Retinal pigment epithelial cell (primary cell): ENCODE measurements at regions not wholly inside any gene's neighbourhood (a gene's known extent, or its start where the extent isn't known, plus 50 kb on each side); places are given as distances from the start of the nearest gene placed in this dataset.

Source experiments
- DNase-seq: peaks from one replicate; pipeline ENCODE4 v3.0.0-alpha.2; 2010; ENCODE audit warnings: low read depth
- H3K4me3 ChIP-seq: 2 replicates; pipeline ENCODE4 v1.5.1; 2011; ENCODE audit warnings: mild to moderate bottlenecking, low read length, control low read depth, moderate library complexity
- CTCF ChIP-seq: conservative IDR thresholded peaks from 2 replicates; pipeline ENCODE4 v1.5.1; 2011; ENCODE audit warnings: low read depth, low read length, control low read depth, inconsistent platforms

GRCh38 chr3:95437409-95437808 is 1374.5 kb downstream of the NSUN3 start:
- TF ChIP-seq CTCF, result no peak
- no peak for DNase-seq
- H3K4me3 ChIP-seq, result no peak overlapping the region

GRCh38 chr3:95438274-95438673 is 1375.4 kb downstream of the NSUN3 start:
- DNase-seq, result no peak
- no peak overlapping the region for H3K4me3 ChIP-seq
- TF ChIP-seq CTCF, result no peak

- TF ChIP-seq CTCF, result no peak
- H3K4me3 ChIP-seq, result no peak overlapping the region
- no peak for DNase-seq
Observed at GRCh38 chr3:95442766-95443165, 1371.6 kb upstream of the EPHA6 start.

GRCh38 chr3:95449841-95450240 is 1364.6 kb upstream of the EPHA6 start:
- DNase-seq, result no peak
- no peak for TF ChIP-seq CTCF
- H3K4me3 ChIP-seq, result no peak overlapping the region

- DNase-seq, result no peak
- no peak for TF ChIP-seq CTCF
- no peak overlapping the region for H3K4me3 ChIP-seq
Observed at GRCh38 chr3:95453242-95453641, 1361.2 kb upstream of the EPHA6 start.

- TF ChIP-seq CTCF, result no peak
- DNase-seq, result no peak
- H3K4me3 ChIP-seq, result no peak overlapping the region
Observed at GRCh38 chr3:95456835-95457234, 1357.6 kb upstream of the EPHA6 start.

- no peak overlapping the region for H3K4me3 ChIP-seq
- no peak for DNase-seq
- TF ChIP-seq CTCF, result no peak
Observed at GRCh38 chr3:95459706-95460105, 1354.7 kb upstream of the EPHA6 start.
